HEK293T (cell line): ENCODE measurements at regions not wholly inside any gene's neighbourhood (a gene's known extent, or its start where the extent isn't known, plus 50 kb on each side); places are given as distances from the start of the nearest gene placed in this dataset.

ENCODE experiments used
- BHLHE40 ChIP-seq: fragments of 450-650 bp; IDR thresholded peaks from 2 replicates; pipeline ENCODE4 v1.6.1; 2016; ENCODE audit warnings: mild to moderate bottlenecking, moderate library complexity, borderline replicate concordance
- ELF4 ChIP-seq: fragments of 450-650 bp; IDR thresholded peaks from 2 replicates; pipeline ENCODE4 v1.6.1; 2017; ENCODE audit warnings: antibody characterized with exemption
- FOXA1 ChIP-seq: fragments of 450-650 bp; IDR thresholded peaks from 2 replicates; pipeline ENCODE4 v1.6.1; 2016; ENCODE audit warnings: mild to moderate bottlenecking
- FOXK2 ChIP-seq: fragments of 450-650 bp; IDR thresholded peaks from 2 replicates; pipeline ENCODE4 v1.6.1; 2016; ENCODE audit warnings: mild to moderate bottlenecking
- FOXM1 ChIP-seq: fragments of 450-650 bp; IDR thresholded peaks from 2 replicates; pipeline ENCODE4 v1.6.1; 2017; ENCODE audit warnings: mild to moderate bottlenecking, borderline replicate concordance
- HDGF ChIP-seq: fragments of 450-650 bp; IDR thresholded peaks from 2 replicates; pipeline ENCODE4 v1.6.1; 2017; ENCODE audit warnings: antibody characterized with exemption, borderline replicate concordance
- L3MBTL2 ChIP-seq: fragments of 450-650 bp; conservative IDR thresholded peaks from 2 replicates; pipeline ENCODE4 v1.6.1; 2016; ENCODE audit warnings: mild to moderate bottlenecking
- LEF1 ChIP-seq: fragments of 450-650 bp; IDR thresholded peaks from 2 replicates; pipeline ENCODE4 v1.6.1; 2017; ENCODE audit warnings: mild to moderate bottlenecking, borderline replicate concordance
- NFRKB ChIP-seq: fragments of 450-650 bp; IDR thresholded peaks from 2 replicates; pipeline ENCODE4 v1.6.1; 2016; ENCODE audit warnings: mild to moderate bottlenecking, moderate library complexity
- PKNOX1 ChIP-seq: fragments of 450-650 bp; IDR thresholded peaks from 2 replicates; pipeline ENCODE4 v1.6.1; 2016
- SP1 ChIP-seq: fragments of 450-650 bp; IDR thresholded peaks from 2 replicates; pipeline ENCODE4 v1.6.1; 2017
- SUZ12 ChIP-seq: fragments of 450-650 bp; IDR thresholded peaks from 2 replicates; pipeline ENCODE4 v1.6.1; 2016; ENCODE audit warnings: mild to moderate bottlenecking
- TARDBP ChIP-seq: fragments of 450-650 bp; IDR thresholded peaks from 2 replicates; pipeline ENCODE4 v1.6.1; 2016
- ZNF384 ChIP-seq: fragments of 450-650 bp; IDR thresholded peaks from 2 replicates; pipeline ENCODE4 v1.6.1; 2016

DNA sequence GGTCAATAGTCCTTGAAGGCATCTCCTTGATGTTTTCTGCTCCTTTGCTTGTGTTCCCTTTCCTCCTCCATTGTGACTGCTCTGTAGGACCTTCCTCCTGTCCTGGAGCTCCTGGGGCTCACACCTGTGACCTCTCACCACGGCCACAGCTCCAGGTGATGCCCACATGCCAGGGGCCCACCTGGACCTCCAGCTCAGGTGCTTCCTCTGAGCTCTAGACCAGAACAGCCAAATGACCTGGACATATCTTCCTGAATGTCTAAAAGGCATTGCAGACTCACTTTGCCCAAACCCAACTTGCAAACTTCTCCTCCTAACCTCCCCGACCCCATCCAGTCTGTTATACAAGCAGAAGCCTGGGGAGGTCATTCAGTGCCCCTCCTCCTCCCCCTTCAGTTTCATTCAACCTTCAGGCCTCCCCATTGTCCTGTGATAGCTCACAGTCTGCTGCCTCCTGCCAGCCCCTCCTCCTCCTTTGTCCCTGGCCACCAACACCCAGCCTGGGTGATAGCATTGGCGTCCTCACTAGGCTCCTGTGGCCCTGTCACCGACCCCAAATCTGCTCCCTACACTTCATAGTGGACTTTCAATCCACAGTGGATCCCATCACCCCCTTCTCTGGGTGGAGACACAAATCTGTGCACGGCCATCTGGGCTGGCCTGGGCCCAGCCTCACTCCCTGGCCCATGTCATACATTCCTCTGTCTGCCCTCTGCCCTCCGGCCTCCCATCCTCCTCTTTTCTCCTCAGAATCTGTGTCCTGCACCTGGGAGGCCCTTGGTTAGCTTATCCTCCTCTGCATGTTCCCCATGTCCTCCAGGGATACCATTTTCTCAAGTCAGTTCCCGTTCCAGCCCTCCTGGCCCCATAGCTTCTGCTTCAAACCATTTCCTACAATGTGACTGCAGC, 310.4 kb upstream of the HDAC4 start:
- no peak for TF ChIP-seq BHLHE40
- no peak for TF ChIP-seq SUZ12
- no peak for TF ChIP-seq PKNOX1
- no peak for TF ChIP-seq L3MBTL2
- no peak for TF ChIP-seq SP1
- no peak for TF ChIP-seq TARDBP
- no peak for TF ChIP-seq ZNF384
- no peak for TF ChIP-seq NFRKB
- no peak for TF ChIP-seq HDGF
- TF ChIP-seq FOXA1 = no peak
- TF ChIP-seq FOXM1 = no peak
- TF ChIP-seq FOXK2 = no peak
- TF ChIP-seq LEF1 = no peak
- TF ChIP-seq ELF4 = no peak
